ENCODE measurements at regions not wholly inside any gene's neighbourhood (a gene's known extent, or its start where the extent isn't known, plus 50 kb on each side); places are given as distances from the start of the nearest gene placed in this dataset.

DNA sequence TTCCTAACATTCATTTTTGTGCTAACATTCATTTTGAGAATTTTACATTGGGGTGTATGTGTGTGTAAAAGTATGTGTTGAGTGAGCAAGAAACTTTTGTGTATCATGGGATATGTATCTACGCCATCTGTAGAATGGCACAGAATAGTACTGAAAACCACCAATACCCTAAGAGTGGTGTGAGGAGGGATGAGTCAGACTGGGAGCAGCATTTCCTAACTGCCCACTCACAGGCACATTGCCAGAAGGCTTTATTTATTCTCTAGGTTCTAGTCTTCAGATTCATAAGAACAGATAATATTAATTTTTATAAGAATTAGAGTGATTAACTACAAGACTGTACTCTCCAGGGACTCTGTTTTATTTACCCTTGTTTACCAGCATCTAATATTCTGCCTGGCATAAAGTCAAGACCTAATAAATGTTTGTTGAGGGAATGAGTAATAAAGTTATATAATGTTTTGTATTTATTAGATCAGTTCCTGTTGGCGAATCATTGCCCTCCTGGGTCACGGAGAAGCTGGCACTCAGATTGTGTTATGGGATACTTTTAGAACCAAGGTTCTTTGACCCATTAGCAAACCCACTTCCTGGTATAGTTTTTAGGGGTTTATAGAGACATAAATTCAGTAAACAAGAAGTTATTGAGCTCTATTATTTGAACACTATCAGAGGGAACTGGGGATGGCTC is 159.1 kb upstream of the PPP2R2B start:
- Histone ChIP-seq H3K27me3 (ENCODE audit: control insufficient read depth, extremely low read depth, insufficient read depth, low read length) (no peaks in the 10 kb centered on the region), H3K36me3 (ENCODE audit: control insufficient read depth in 2 of 2, extremely low read depth in 1 of 2, insufficient read depth in 2 of 2, low read length in 2 of 2) (no peaks in the 10 kb centered on the region), H3K9ac (ENCODE audit: control insufficient read depth, extremely low read depth, insufficient read depth, low read length) (no peak overlapping the region), H3K27ac (ENCODE audit: control insufficient read depth, insufficient read depth, low read length) (no peak overlapping the region), H3K79me2 (ENCODE audit: control insufficient read depth, insufficient read depth, low read length) (no peaks in the 10 kb centered on the region), H2AFZ (ENCODE audit: control insufficient read depth, low read length) (peak overlapping the region; percentile 28), H3K4me1 (ENCODE audit: control insufficient read depth, extremely low read depth, insufficient read depth, low read length) (no peaks in the 10 kb centered on the region), H3K4me2 (ENCODE audit: control insufficient read depth, extremely low read depth, insufficient read depth, low read depth, low read length) (no peak overlapping the region), H4K20me1 (ENCODE audit: control insufficient read depth, extremely low read depth, insufficient read depth, low read length) (no peaks in the 10 kb centered on the region), H3K9me1 (ENCODE audit: control insufficient read depth, extremely low read depth, insufficient read depth, low read length) (no peaks in the 10 kb centered on the region), H3K4me3 (ENCODE audit: control insufficient read depth in 2 of 3, extremely low read depth in 1 of 3, insufficient read depth in 2 of 3, low read depth in 1 of 3, low read length in 3 of 3) (no peak overlapping the region), H3K9me3 (ENCODE audit: control insufficient read depth, low read depth, low read length) (no peaks in the 10 kb centered on the region)
- TF ChIP-seq EZH2 (IDR thresholded peaks at IDR 0.05; ENCODE audit: low read length): no peak
- TF ChIP-seq, protein P1, sequence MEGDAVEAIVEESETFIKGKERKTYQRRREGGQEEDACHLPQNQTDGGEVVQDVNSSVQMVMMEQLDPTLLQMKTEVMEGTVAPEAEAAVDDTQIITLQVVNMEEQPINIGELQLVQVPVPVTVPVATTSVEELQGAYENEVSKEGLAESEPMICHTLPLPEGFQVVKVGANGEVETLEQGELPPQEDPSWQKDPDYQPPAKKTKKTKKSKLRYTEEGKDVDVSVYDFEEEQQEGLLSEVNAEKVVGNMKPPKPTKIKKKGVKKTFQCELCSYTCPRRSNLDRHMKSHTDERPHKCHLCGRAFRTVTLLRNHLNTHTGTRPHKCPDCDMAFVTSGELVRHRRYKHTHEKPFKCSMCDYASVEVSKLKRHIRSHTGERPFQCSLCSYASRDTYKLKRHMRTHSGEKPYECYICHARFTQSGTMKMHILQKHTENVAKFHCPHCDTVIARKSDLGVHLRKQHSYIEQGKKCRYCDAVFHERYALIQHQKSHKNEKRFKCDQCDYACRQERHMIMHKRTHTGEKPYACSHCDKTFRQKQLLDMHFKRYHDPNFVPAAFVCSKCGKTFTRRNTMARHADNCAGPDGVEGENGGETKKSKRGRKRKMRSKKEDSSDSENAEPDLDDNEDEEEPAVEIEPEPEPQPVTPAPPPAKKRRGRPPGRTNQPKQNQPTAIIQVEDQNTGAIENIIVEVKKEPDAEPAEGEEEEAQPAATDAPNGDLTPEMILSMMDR (optimal IDR thresholded peaks at IDR 0.05 in 1 of 3, IDR thresholded peaks at IDR 0.05 in 1 of 3, conservative IDR thresholded peaks at IDR 0.05 in 1 of 3; ENCODE audit: extremely low read depth in 1 of 3, insufficient read depth in 2 of 3, low read length in 3 of 3): no peak
- dilution Hi-C loops (cut with MboI; ENCODE audit: extremely low pct_ligation_motif_present, low sequenced_read_pairs): no loop called here
- peak; percentile 60 for FAIRE-seq
- DNase-seq (ENCODE audit: low read depth, low spot score): peak; percentile 21

DNA sequence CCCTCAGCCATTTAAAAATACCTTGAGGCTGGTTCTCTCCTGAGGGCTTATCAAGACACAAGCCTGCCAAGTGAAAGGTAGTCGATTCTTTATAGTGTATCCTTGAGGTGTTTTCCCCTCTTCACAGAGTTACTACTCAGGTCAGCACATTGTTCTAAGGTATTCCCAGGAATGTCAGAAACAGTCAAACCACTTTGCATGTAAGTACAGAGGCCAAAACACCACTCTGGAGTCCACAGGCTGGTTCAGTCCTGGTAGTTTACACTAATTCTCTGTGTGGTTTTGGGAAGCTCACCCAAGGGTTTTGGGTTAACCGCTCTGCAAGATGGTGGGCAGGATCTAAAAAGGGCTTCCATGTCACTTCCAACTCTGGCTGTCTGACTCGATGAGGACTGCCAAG is 162.3 kb upstream of the PPP2R2B start:
- Histone ChIP-seq H3K9me3 (ENCODE audit: control insufficient read depth, low read depth, low read length) (no peaks in the 10 kb centered on the region), H3K4me2 (ENCODE audit: control insufficient read depth, extremely low read depth, insufficient read depth, low read depth, low read length) (no peak overlapping the region), H3K27ac (ENCODE audit: control insufficient read depth, insufficient read depth, low read length) (no peak overlapping the region), H3K4me3 (ENCODE audit: control insufficient read depth in 2 of 3, extremely low read depth in 1 of 3, insufficient read depth in 2 of 3, low read depth in 1 of 3, low read length in 3 of 3) (no peak overlapping the region), H3K27me3 (ENCODE audit: control insufficient read depth, extremely low read depth, insufficient read depth, low read length) (no peaks in the 10 kb centered on the region), H3K9me1 (ENCODE audit: control insufficient read depth, extremely low read depth, insufficient read depth, low read length) (no peaks in the 10 kb centered on the region), H3K79me2 (ENCODE audit: control insufficient read depth, insufficient read depth, low read length) (no peaks in the 10 kb centered on the region), H2AFZ (ENCODE audit: control insufficient read depth, low read length) (no peak overlapping the region), H3K9ac (ENCODE audit: control insufficient read depth, extremely low read depth, insufficient read depth, low read length) (no peak overlapping the region), H3K4me1 (ENCODE audit: control insufficient read depth, extremely low read depth, insufficient read depth, low read length) (no peaks in the 10 kb centered on the region), H4K20me1 (ENCODE audit: control insufficient read depth, extremely low read depth, insufficient read depth, low read length) (no peaks in the 10 kb centered on the region), H3K36me3 (ENCODE audit: control insufficient read depth in 2 of 2, extremely low read depth in 1 of 2, insufficient read depth in 2 of 2, low read length in 2 of 2) (no peaks in the 10 kb centered on the region)
- FAIRE-seq: no peak
- TF ChIP-seq, protein P1 (optimal IDR thresholded peaks at IDR 0.05 in 1 of 3, IDR thresholded peaks at IDR 0.05 in 1 of 3, conservative IDR thresholded peaks at IDR 0.05 in 1 of 3; ENCODE audit: extremely low read depth in 1 of 3, insufficient read depth in 2 of 3, low read length in 3 of 3): no peak
- no peak for TF ChIP-seq EZH2 (IDR thresholded peaks at IDR 0.05; ENCODE audit: low read length)
- dilution Hi-C loops (cut with MboI; ENCODE audit: extremely low pct_ligation_motif_present, low sequenced_read_pairs): no loop called here
- DNase-seq (ENCODE audit: low read depth, low spot score): no peak
